ENCODE measurements at regions not wholly inside any gene's neighbourhood (a gene's known extent, or its start where the extent isn't known, plus 50 kb on each side); places are given as distances from the start of the nearest gene placed in this dataset.

DNA sequence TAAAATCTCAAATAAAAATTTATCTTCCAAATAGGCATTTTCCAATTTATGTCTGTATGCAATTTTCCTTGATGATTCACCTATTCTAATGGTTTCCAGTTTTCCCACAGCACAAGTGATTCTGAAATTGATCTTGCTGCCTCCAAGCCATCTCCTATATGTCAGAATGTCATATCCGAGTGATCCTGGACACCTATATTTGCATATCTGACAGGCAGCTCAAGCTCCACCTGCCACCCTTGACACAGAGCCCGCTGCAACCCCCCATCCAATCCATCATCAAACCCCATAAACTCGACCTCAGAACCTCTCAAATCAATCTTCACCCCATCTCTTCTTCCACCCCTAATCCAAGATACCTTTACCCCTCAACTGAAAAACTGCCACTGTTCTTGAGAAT is 579.5 kb downstream of the EPHB1 start:
- TF ChIP-seq YY1 (IDR thresholded peaks at IDR 0.05; ENCODE audit: insufficient read depth, insufficient read length) = no peak
- no peak for TF ChIP-seq SUZ12 (IDR thresholded peaks at IDR 0.05; ENCODE audit: extremely low read depth, insufficient read depth, insufficient read length)
- TF ChIP-seq ZNF274 (IDR thresholded peaks at IDR 0.05; ENCODE audit: low read depth, low read length) = no peak

Data from NT2/D1 (cell line).